H1 (cell line): ENCODE measurements at regions not wholly inside any gene's neighbourhood (a gene's known extent, or its start where the extent isn't known, plus 50 kb on each side); places are given as distances from the start of the nearest gene placed in this dataset.
A peak's percentile ranks its signal among the peaks of the same experiment; 100 is the strongest.

Experiments
- CTCF ChIA-PET: fragments of 300-600 bp; sonication (Branson Sonifier 250); formaldehyde crosslinking; loops from one replicate; lab custom pipeline; 2021; ENCODE audit not compliant: partially characterized antibody; lab: Charles Lee
- POLR2A ChIA-PET: fragments of 300-600 bp; sonication (Branson Sonifier 250); formaldehyde crosslinking; loops from one replicate; lab custom pipeline; 2021; ENCODE audit warnings: inconsistent platforms; ENCODE audit not compliant: partially characterized antibody; lab: Charles Lee
- DNase-seq, 2 experiments: peaks; one replicate each; pipeline versions ENCODE4 v3.0.0 to v3.0.0-alpha.2; 2010 to 2022; ENCODE audit warnings: low spot score in 2 of 2, low read depth in 1 of 2, mixed read lengths in 1 of 2
- FAIRE-seq: peaks from 2 replicates; lab custom pipeline; 2011; peaks lifted over from hg19 to GRCh38; lab: Jason Lieb, UNC
- H2AFZ ChIP-seq: 2 replicates; pipeline ENCODE4 v1.8.1; 2012; ENCODE audit warnings: low read length, inconsistent platforms
- H2AK5ac ChIP-seq: 2 replicates; pipeline ENCODE4 v1.6.1; 2013; ENCODE audit warnings: low read depth, low read length
- H2BK120ac ChIP-seq: replicated peaks from 2 replicates; pipeline ENCODE3; 2013; ENCODE audit warnings: low read depth, low read length, inconsistent platforms
- H2BK12ac ChIP-seq: 2 replicates; pipeline ENCODE4 v1.6.1; 2013; ENCODE audit warnings: low read depth, low read length
- H2BK15ac ChIP-seq: 2 replicates; pipeline ENCODE4 v1.6.1; 2013; ENCODE audit warnings: low read length
- H2BK20ac ChIP-seq: 2 replicates; pipeline ENCODE4 v1.6.1; 2013; ENCODE audit warnings: low read length
- H2BK5ac ChIP-seq: 2 replicates; pipeline ENCODE4 v1.6.1; 2013; ENCODE audit warnings: low read depth, low read length
- H3K14ac ChIP-seq: 2 replicates; pipeline ENCODE4 v1.6.1; 2013; ENCODE audit warnings: inconsistent platforms; ENCODE audit not compliant: insufficient read length
- H3K18ac ChIP-seq: 2 replicates; pipeline ENCODE4 v1.6.1; 2013; ENCODE audit warnings: low read length; ENCODE audit errors: extremely low read depth
- H3K23ac ChIP-seq: 2 replicates; pipeline ENCODE4 v1.6.1; 2013; ENCODE audit warnings: inconsistent platforms; ENCODE audit not compliant: insufficient read length
- H3K23me2 ChIP-seq: 2 replicates; pipeline ENCODE4 v1.6.1; 2013; ENCODE audit warnings: low read depth, low read length
- H3K27ac ChIP-seq: 2 replicates; pipeline ENCODE4 v1.6.1; 2011; ENCODE audit warnings: low read depth, low read length, inconsistent platforms
- H3K27me3 ChIP-seq, 4 experiments: replicated peaks in 1 of 4; 1 replicate in 1 of 4; 2 replicates in 3 of 4; pipeline versions ENCODE4 v1.6.1 to v1.8.1; 2011 to 2013; ENCODE audit warnings: low read length in 3 of 4, mild to moderate bottlenecking in 3 of 4, inconsistent platforms in 2 of 4, mixed read lengths in 2 of 4, moderate library complexity in 1 of 4; ENCODE audit not compliant: control insufficient read depth in 3 of 4, insufficient read depth in 3 of 4; ENCODE audit errors: extremely low read depth in 1 of 4
- H3K36me3 ChIP-seq, 4 experiments: 2 replicates each; pipeline versions ENCODE4 v1.6.1 to v1.8.1; 2011 to 2013; ENCODE audit warnings: mild to moderate bottlenecking in 4 of 4, low read length in 3 of 4, moderate library complexity in 2 of 4, control low read depth in 1 of 4, inconsistent platforms in 1 of 4; ENCODE audit not compliant: insufficient read depth in 4 of 4, control insufficient read depth in 2 of 4
- H3K4ac ChIP-seq: replicated peaks from 2 replicates; pipeline ENCODE3; 2013; ENCODE audit warnings: low read length, low read depth, mixed read lengths, inconsistent platforms; ENCODE audit not compliant: insufficient read length
- H3K4me1 ChIP-seq, 4 experiments: replicated peaks in 1 of 4; 1 replicate in 1 of 4; 2 replicates in 3 of 4; pipeline versions ENCODE4 v1.6.1 to v1.8.1; 2011 to 2013; ENCODE audit warnings: low read length in 3 of 4, inconsistent platforms in 2 of 4, mixed read lengths in 1 of 4; ENCODE audit not compliant: insufficient read depth in 4 of 4, control insufficient read depth in 3 of 4
- H3K4me2 ChIP-seq, 2 experiments: 2 replicates each; pipeline versions ENCODE4 v1.6.1 to v1.8.1; 2011 to 2013; ENCODE audit warnings: low read depth in 2 of 2, low read length in 2 of 2, control low read depth in 1 of 2, inconsistent platforms in 1 of 2, mild to moderate bottlenecking in 1 of 2; ENCODE audit not compliant: insufficient read depth in 1 of 2
- H3K4me3 ChIP-seq, 4 experiments: fragments of 200-600, 300-600 bp in 1 of 4; sonication (generic), shearing (Covaris generic), sonication (Bioruptor Twin) in 1 of 4; 2 replicates each; pipeline versions ENCODE4 v1.5.1 to v1.8.1; 2011 to 2016; ENCODE audit warnings: low read length in 4 of 4, low read depth in 3 of 4, control low read depth in 2 of 4, inconsistent platforms in 2 of 4, mild to moderate bottlenecking in 2 of 4, mixed read lengths in 1 of 4, moderate library complexity in 1 of 4; ENCODE audit not compliant: insufficient read depth in 2 of 4; ENCODE audit errors: extremely low read depth in 1 of 4
- H3K56ac ChIP-seq: replicated peaks from 2 replicates; pipeline ENCODE3; 2013; ENCODE audit warnings: low read depth, mild to moderate bottlenecking, mixed read lengths, low read length, inconsistent platforms; ENCODE audit not compliant: insufficient read length
- H3K79me1 ChIP-seq: 2 replicates; pipeline ENCODE4 v1.6.1; 2013; ENCODE audit warnings: low read depth, low read length, control low read depth
- H3K79me2 ChIP-seq, 2 experiments: 2 replicates each; pipeline versions ENCODE4 v1.6.1 to v1.8.1; 2012 to 2013; ENCODE audit warnings: low read length in 2 of 2, mild to moderate bottlenecking in 2 of 2, inconsistent platforms in 1 of 2; ENCODE audit not compliant: insufficient read depth in 2 of 2, control insufficient read depth in 1 of 2
- H3K9ac ChIP-seq, 4 experiments: replicated peaks in 1 of 4; 1 replicate in 1 of 4; 2 replicates in 3 of 4; pipeline versions ENCODE4 v1.6.1 to v1.8.1; 2011 to 2013; ENCODE audit warnings: low read depth in 3 of 4, low read length in 3 of 4, control low read depth in 2 of 4, mild to moderate bottlenecking in 2 of 4, moderate library complexity in 2 of 4, inconsistent platforms in 1 of 4; ENCODE audit errors: extremely low read depth in 1 of 4
- H3K9me3 ChIP-seq, 2 experiments: 2 replicates each; pipeline versions ENCODE4 v1.6.1 to v1.8.1; 2012 to 2013; ENCODE audit warnings: mild to moderate bottlenecking in 2 of 2, moderate library complexity in 2 of 2, control low read depth in 1 of 2, inconsistent platforms in 1 of 2, low read depth in 1 of 2, low read length in 1 of 2, mixed read lengths in 1 of 2; ENCODE audit not compliant: insufficient read depth in 2 of 2
- H4K20me1 ChIP-seq, 2 experiments: replicated peaks in 1 of 2; 2 replicates each; pipeline versions ENCODE3 to v1.8.1; 2011 to 2013; ENCODE audit warnings: inconsistent platforms in 2 of 2, low read length in 2 of 2, mild to moderate bottlenecking in 1 of 2; ENCODE audit not compliant: insufficient read depth in 2 of 2, control insufficient read depth in 1 of 2
- H4K5ac ChIP-seq: 2 replicates; pipeline ENCODE4 v1.6.1; 2013; ENCODE audit warnings: low read length, low read depth, mixed read lengths, inconsistent platforms; ENCODE audit not compliant: insufficient read length
- H4K8ac ChIP-seq: 2 replicates; pipeline ENCODE4 v1.8.0; 2013; ENCODE audit warnings: mild to moderate bottlenecking, moderate library complexity, low read length, inconsistent platforms; ENCODE audit not compliant: insufficient read depth; ENCODE audit errors: extremely low read depth
- H4K91ac ChIP-seq: replicated peaks from 2 replicates; pipeline ENCODE3; 2013; ENCODE audit warnings: low read length, mixed read lengths, inconsistent platforms; ENCODE audit not compliant: insufficient read length
- ASH2L ChIP-seq: fragments of 200-600, 300-600 bp; sonication (generic); IDR thresholded peaks from one replicate; pipeline ENCODE4 v1.7.1; 2017; ENCODE audit warnings: low read length
- TAF7 ChIP-seq: optimal IDR thresholded peaks from 2 replicates; pipeline ENCODE3; 2011; ENCODE audit warnings: low read depth, mild to moderate bottlenecking, inconsistent platforms, low read length, moderate library complexity, borderline replicate concordance
- WGBS, 2 experiments: shearing (Covaris generic) in 1 of 2; methylation state at CpG; one replicate each; pipeline versions ENCODE4 v1.1.6 to v1.1.7; 2013 to 2015; ENCODE audit warnings: low lambda C conversion rate in 2 of 2, mixed read lengths in 2 of 2, inconsistent platforms in 1 of 2, low coverage in 1 of 2, missing lambda C conversion rate in 1 of 2; ENCODE audit not compliant: insufficient replicate concordance in 2 of 2, insufficient coverage in 1 of 2, insufficient read length in 1 of 2; ENCODE audit errors: extremely low coverage in 1 of 2, missing lambda C conversion rate in 1 of 2; 5-methylcytosine and 5-hydroxymethylcytosine counted together

DNA sequence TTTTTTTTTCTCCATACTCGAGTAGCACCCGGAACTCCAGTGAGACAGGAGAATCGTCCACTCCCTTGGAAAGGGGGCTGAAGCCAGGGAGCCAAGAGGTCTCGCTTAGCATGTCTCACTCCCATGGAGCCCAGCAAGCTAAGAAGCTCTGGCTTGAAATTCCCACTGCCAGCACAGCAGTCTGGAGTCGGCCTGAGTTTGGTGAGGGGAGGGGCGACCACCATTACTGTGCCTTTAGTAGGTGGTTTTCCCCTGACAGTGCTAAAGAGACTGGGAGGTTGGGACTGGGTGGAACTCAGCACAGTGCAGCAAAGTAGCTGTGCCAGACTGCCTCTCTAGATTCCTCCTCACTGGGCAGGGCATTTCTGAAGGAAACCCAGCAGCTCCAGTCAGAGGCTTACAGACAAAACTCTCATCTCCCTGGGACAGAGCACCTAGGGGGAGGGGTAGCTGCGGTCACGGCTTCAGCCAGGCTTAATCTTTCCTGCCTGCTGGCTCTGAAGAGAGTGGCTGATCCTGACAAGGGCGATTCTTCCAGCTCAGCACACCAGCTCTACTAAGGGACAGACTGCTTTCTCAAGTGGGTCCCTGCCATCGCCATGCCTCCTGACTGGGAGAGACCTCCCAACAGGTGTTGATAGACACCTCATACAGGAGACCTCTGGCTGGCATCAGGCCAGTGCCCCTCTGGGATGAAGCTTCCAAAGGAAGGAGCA is 414.5 kb upstream of the ZNF608 start:
- no peak for TF ChIP-seq TAF7
- peak; percentile 73 for TF ChIP-seq ASH2L
- Histone ChIP-seq H2BK12ac (peak overlapping the region; percentile 22; the same call in 1 of the 2 replicates), H4K5ac (peak overlapping the region; percentile 25), H3K27me3 (no peaks in the 10 kb centered on the region), H2BK20ac (peak overlapping the region; percentile 43; the same call in 1 of the 2 replicates), H2BK15ac (peak overlapping the region; percentile 35; the same call in 1 of the 2 replicates), H3K4ac (no peak overlapping the region), H2BK5ac (peak overlapping the region; percentile 82; the same call in 1 of the 2 replicates), H3K23me2 (no peaks in the 10 kb centered on the region), H2BK120ac (peak overlapping the region; percentile 92), H3K9me3 (no peaks in the 10 kb centered on the region; a peak in 1 of 4 replicates), H3K79me1 (no peaks in the 10 kb centered on the region), H2AK5ac (no peak overlapping the region), H3K4me2 (peak overlapping the region in 1 of 2 experiments; percentile 58; a peak in 1 of 4 replicates), H3K18ac (peak overlapping the region; percentile 95; the same call in 1 of the 2 replicates), H4K91ac (peak overlapping the region; percentile 25), H3K4me1 (peaks cover 0 to 12% (median 6%) of the 10 kb centered on the region in 4 experiments; a peak in 6 of 7 replicates), H3K36me3 (no peaks in the 10 kb centered on the region), H2AFZ (peak overlapping the region; percentile 99), H3K14ac (peak overlapping the region; percentile 96), H3K56ac (no peak overlapping the region), H3K79me2 (no peaks in the 10 kb centered on the region), H4K20me1 (no peaks in the 10 kb centered on the region), H3K9ac (no peak overlapping the region), H4K8ac (peak overlapping the region; percentile 57; the same call in 1 of the 2 replicates), H3K23ac (no peak overlapping the region), H3K27ac (no peak overlapping the region), H3K4me3 (no peak overlapping the region)
- ChIA-PET POLR2A (no interaction called here), CTCF (interaction anchor here (0.6 kb wide), 2 partner anchors 410 to 414 kb away, joined by 3 to 4 read pairs; no protein-coding TSS in a partner anchor)
- FAIRE-seq (no peak), DNase-seq (no peak)
- WGBS, 2 experiments, result 78% methylated on average over 9 of the region's 10 CpGs; no CpG with 5 or more reads in 1 of the 2 experiments
